ENCODE measurements at regions not wholly inside any gene's neighbourhood (a gene's known extent, or its start where the extent isn't known, plus 50 kb on each side); places are given as distances from the start of the nearest gene placed in this dataset.
"Not testable (repeated sequence)": the region's sequence is repeated elsewhere in the genome, so short reads cannot be mapped to it uniquely, and the experiment has no call there.

GRCh38 chr6:79813143-79813850 lies 134.1 kb downstream of the ELOVL4 start:
- in situ Hi-C loops (cut with HindIII; ENCODE audit: low pct_ligation_motif_present, low pct_unique_long_range_greater_than_20kb, low sequenced_read_pairs) = no loop called here
- DNase-seq = no peak

GRCh38 chr6:79812195-79812594 lies 135.2 kb downstream of the ELOVL4 start:
- in situ Hi-C loops (cut with HindIII; ENCODE audit: low pct_ligation_motif_present, low pct_unique_long_range_greater_than_20kb, low sequenced_read_pairs) = no loop called here
- no peak for DNase-seq

GRCh38 chr6:79810871-79811270 lies 136.5 kb downstream of the ELOVL4 start:
- in situ Hi-C loops (cut with HindIII; ENCODE audit: low pct_ligation_motif_present, low pct_unique_long_range_greater_than_20kb, low sequenced_read_pairs) = no loop called here
- no peak for DNase-seq

GRCh38 chr6:79810185-79810705 lies 137.1 kb downstream of the ELOVL4 start:
- in situ Hi-C loops (cut with HindIII; ENCODE audit: low pct_ligation_motif_present, low pct_unique_long_range_greater_than_20kb, low sequenced_read_pairs) = no loop called here
- DNase-seq = no peak

GRCh38 chr6:79808921-79809320 lies 138.4 kb downstream of the ELOVL4 start:
- in situ Hi-C loops (cut with HindIII; ENCODE audit: low pct_ligation_motif_present, low pct_unique_long_range_greater_than_20kb, low sequenced_read_pairs) = no loop called here
- no peak for DNase-seq

- DNase-seq; in situ Hi-C loops (cut with HindIII; ENCODE audit: low pct_ligation_motif_present, low pct_unique_long_range_greater_than_20kb, low sequenced_read_pairs): not testable (repeated sequence)
These were observed 140.7 kb downstream of the ELOVL4 start for GRCh38 chr6:79806661-79807060.

- in situ Hi-C loops (cut with HindIII; ENCODE audit: low pct_ligation_motif_present, low pct_unique_long_range_greater_than_20kb, low sequenced_read_pairs) = no loop called here
- no peak for DNase-seq
These were observed 142.6 kb downstream of the ELOVL4 start for GRCh38 chr6:79804732-79805131.

GRCh38 chr6:79803917-79804316 lies 143.4 kb downstream of the ELOVL4 start:
- in situ Hi-C loops (cut with HindIII; ENCODE audit: low pct_ligation_motif_present, low pct_unique_long_range_greater_than_20kb, low sequenced_read_pairs) = no loop called here
- no peak for DNase-seq

- in situ Hi-C loops (cut with HindIII; ENCODE audit: low pct_ligation_motif_present, low pct_unique_long_range_greater_than_20kb, low sequenced_read_pairs) = no loop called here
- no peak for DNase-seq
These were observed 144.6 kb downstream of the ELOVL4 start for GRCh38 chr6:79802657-79803300.

- in situ Hi-C loops (cut with HindIII; ENCODE audit: low pct_ligation_motif_present, low pct_unique_long_range_greater_than_20kb, low sequenced_read_pairs) = no loop called here
- no peak for DNase-seq
These were observed 146.0 kb downstream of the ELOVL4 start for GRCh38 chr6:79801362-79801761.

- in situ Hi-C loops (cut with HindIII; ENCODE audit: low pct_ligation_motif_present, low pct_unique_long_range_greater_than_20kb, low sequenced_read_pairs) = no loop called here
- no peak for DNase-seq
These were observed 148.5 kb downstream of the ELOVL4 start for GRCh38 chr6:79798841-79799240.

GRCh38 chr6:79797912-79798311 lies 149.4 kb downstream of the ELOVL4 start:
- no peak for DNase-seq
- in situ Hi-C loops (cut with HindIII; ENCODE audit: low pct_ligation_motif_present, low pct_unique_long_range_greater_than_20kb, low sequenced_read_pairs) = no loop called here

- in situ Hi-C loops (cut with HindIII; ENCODE audit: low pct_ligation_motif_present, low pct_unique_long_range_greater_than_20kb, low sequenced_read_pairs) = no loop called here
- DNase-seq = no peak
These were observed 150.1 kb downstream of the ELOVL4 start for GRCh38 chr6:79797163-79797764.

- in situ Hi-C loops (cut with HindIII; ENCODE audit: low pct_ligation_motif_present, low pct_unique_long_range_greater_than_20kb, low sequenced_read_pairs) = no loop called here
- DNase-seq = no peak
These were observed 151.2 kb downstream of the ELOVL4 start for GRCh38 chr6:79796197-79796596.

- peak; percentile 14 for DNase-seq
- in situ Hi-C loops (cut with HindIII; ENCODE audit: low pct_ligation_motif_present, low pct_unique_long_range_greater_than_20kb, low sequenced_read_pairs) = no loop called here
These were observed 157.5 kb downstream of the ELOVL4 start for GRCh38 chr6:79789896-79790295.

GRCh38 chr6:79788756-79789155 lies 157.6 kb downstream of the SH3BGRL2 start:
- in situ Hi-C loops (cut with HindIII; ENCODE audit: low pct_ligation_motif_present, low pct_unique_long_range_greater_than_20kb, low sequenced_read_pairs) = no loop called here
- no peak for DNase-seq

GRCh38 chr6:79787626-79788025 lies 156.5 kb downstream of the SH3BGRL2 start:
- in situ Hi-C loops (cut with HindIII; ENCODE audit: low pct_ligation_motif_present, low pct_unique_long_range_greater_than_20kb, low sequenced_read_pairs) = no loop called here

GRCh38 chr6:79784395-79784753 lies 153.2 kb downstream of the SH3BGRL2 start:
- in situ Hi-C loops (cut with HindIII; ENCODE audit: low pct_ligation_motif_present, low pct_unique_long_range_greater_than_20kb, low sequenced_read_pairs) = no loop called here
- no peak for DNase-seq

More at GRCh38 chr6:79787626-79788025, 156.5 kb downstream of the SH3BGRL2 start:
- no peak for DNase-seq

GRCh38 chr6:79783670-79784394 lies 152.7 kb downstream of the SH3BGRL2 start:
- in situ Hi-C loops (cut with HindIII; ENCODE audit: low pct_ligation_motif_present, low pct_unique_long_range_greater_than_20kb, low sequenced_read_pairs) = no loop called here

More at GRCh38 chr6:79783670-79784394, 152.7 kb downstream of the SH3BGRL2 start:
- DNase-seq = no peak
